Fibroblast of the aortic adventitia (primary cell): ENCODE measurements at regions not wholly inside any gene's neighbourhood (a gene's known extent, or its start where the extent isn't known, plus 50 kb on each side); places are given as distances from the start of the nearest gene placed in this dataset.

Experiments used
- DNase-seq: peaks from one replicate; pipeline ENCODE4 v3.0.0-alpha.2; 2010; ENCODE audit warnings: low read depth
- H3K4me3 ChIP-seq: 2 replicates; pipeline ENCODE4 v1.5.1; 2011; ENCODE audit warnings: low read depth, mild to moderate bottlenecking, control low read depth, low read length, moderate library complexity
- TF ChIP-seq, protein P1 (sequence below): IDR thresholded peaks from 2 replicates; pipeline ENCODE4 v1.5.1; 2011; ENCODE audit warnings: mild to moderate bottlenecking, low read length, control low read depth, inconsistent platforms; ENCODE audit not compliant: insufficient read depth

DNA sequence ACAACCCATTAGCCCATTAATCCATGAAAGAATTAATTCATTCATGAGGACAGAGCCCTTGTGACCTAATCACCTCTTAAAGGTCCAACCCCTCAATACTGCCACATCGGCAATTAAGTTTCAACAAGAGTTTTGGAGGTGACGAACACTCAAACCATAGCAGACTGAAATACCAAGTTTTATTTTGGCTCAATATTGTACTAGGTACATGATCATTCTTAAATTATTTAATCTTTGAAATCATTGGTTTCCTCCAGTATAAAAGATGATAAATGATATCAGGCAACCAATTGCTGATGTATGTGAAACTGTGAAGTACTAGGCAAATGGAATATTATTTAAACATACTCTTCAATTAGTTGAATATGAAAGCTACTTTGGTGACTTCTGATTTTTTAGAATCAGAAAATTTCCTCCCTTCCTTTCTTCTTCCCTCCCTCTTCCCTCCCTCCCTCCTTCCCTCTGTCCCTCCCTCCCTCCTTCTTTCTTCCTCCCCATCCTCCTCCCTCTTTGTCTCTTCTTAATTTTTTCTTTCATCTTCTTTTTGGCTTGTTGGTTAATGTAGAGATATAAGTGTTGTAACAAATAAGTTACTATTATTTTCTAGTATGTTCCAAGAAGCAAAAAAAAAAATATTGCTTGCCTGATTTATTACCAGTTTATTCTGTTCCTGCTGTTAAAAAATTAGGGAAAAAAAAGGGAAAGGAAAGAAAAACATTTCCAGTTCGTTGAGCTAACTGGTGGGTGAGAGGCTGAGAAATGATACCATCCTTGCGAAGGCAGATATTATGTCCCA lies 233.9 kb upstream of the ZNF217 start:
- TF ChIP-seq, protein P1, sequence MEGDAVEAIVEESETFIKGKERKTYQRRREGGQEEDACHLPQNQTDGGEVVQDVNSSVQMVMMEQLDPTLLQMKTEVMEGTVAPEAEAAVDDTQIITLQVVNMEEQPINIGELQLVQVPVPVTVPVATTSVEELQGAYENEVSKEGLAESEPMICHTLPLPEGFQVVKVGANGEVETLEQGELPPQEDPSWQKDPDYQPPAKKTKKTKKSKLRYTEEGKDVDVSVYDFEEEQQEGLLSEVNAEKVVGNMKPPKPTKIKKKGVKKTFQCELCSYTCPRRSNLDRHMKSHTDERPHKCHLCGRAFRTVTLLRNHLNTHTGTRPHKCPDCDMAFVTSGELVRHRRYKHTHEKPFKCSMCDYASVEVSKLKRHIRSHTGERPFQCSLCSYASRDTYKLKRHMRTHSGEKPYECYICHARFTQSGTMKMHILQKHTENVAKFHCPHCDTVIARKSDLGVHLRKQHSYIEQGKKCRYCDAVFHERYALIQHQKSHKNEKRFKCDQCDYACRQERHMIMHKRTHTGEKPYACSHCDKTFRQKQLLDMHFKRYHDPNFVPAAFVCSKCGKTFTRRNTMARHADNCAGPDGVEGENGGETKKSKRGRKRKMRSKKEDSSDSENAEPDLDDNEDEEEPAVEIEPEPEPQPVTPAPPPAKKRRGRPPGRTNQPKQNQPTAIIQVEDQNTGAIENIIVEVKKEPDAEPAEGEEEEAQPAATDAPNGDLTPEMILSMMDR: no peak
- peak overlapping the region; percentile 53 for H3K4me3 ChIP-seq
- DNase-seq: no peak

DNA sequence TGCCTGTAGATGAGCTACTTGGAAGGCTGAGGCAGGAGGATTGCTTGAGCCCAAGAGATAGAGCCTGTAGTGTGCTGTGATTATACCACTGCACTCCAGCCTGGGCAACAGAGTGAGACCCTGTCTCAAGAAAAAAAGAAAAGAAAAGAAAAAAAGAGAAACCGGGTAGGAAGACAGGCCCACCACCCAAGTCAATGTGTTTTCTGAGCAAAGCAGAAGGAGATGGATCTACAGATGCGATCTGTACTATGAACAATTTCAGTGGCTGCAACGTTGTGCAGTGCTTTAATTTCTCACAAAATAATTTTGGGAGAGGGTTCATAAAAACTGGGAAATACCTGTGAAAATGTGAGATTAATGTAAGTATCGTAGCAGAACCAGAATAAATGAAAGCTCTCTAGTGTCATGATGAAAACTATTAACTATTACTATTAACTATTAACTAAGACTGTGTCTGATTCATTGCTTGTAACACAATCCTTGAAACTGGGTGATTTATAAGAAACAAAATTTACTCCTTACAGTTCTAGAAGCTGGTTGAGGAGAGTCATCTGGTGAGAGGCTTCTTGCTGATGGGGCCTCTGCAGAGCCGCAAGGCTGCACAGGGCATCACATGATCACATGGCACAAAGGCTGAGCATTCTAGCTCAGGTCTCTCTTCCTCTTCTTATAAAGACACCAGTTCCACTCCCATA lies 233.1 kb upstream of the ZNF217 start:
- TF ChIP-seq, protein P1: no peak
- H3K4me3 ChIP-seq: no peak overlapping the region
- DNase-seq: no peak

DNA sequence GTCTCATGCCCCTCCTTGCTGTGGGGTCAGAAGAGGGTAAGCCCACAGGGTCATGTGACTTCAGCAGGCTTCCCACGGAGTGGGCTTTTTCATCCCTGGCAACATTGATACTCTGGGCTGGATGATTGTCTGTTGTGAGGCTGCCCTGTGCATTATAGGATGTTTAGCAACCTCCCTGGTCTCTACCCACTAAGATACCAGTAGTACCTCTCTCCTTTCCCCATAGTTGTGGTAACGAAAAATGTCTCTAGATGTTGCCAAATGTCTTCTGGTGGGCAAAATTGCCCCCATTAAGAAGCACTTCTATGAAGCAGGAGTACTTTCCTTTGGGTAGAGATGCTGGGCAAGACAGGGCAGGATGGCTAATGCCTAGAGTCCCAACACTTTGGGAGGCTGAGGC lies 232.5 kb upstream of the ZNF217 start:
- H3K4me3 ChIP-seq: no peak overlapping the region
- no peak for DNase-seq
- TF ChIP-seq, protein P1: no peak

DNA sequence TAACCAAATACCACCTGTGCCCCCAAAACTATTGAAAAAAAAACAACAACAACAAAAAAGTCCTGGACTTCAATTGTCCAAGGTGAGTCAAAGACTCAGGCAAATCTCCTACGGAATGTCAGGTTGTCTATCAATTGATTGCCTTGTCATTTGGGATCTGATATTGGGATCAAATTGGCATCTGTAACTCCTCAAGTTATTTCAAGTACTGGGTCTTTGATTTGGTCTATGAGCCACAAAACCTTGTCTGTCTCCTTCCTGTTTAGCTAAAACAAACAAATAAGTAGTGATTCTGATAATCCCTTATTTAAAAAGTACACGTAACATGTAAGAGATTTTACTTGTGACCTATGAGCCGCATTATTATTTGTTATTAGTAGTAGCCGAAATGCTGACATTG lies 231.6 kb upstream of the ZNF217 start:
- no peak overlapping the region for H3K4me3 ChIP-seq
- TF ChIP-seq, protein P1: no peak
- no peak for DNase-seq

DNA sequence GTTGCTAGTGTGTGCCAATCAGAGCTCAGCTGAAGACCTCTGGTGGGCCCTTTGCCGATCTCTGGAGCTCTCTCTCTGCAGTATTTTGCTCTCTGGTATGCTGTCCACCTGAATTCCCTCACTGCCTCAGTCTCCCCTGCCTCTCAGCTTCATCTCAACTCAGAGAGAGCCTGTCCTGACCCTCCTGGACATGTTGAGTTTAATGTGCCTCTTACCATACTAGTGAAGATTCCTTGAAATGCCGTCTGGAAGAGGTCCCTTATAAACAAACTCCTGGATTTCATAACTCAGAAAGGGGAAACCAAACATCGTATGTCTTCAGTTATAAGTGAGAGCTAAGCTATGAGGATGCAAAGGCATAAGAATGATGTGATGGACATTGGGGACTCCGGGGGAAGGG lies 231.1 kb upstream of the ZNF217 start:
- DNase-seq: no peak
- H3K4me3 ChIP-seq: no peak overlapping the region
- TF ChIP-seq, protein P1: no peak

DNA sequence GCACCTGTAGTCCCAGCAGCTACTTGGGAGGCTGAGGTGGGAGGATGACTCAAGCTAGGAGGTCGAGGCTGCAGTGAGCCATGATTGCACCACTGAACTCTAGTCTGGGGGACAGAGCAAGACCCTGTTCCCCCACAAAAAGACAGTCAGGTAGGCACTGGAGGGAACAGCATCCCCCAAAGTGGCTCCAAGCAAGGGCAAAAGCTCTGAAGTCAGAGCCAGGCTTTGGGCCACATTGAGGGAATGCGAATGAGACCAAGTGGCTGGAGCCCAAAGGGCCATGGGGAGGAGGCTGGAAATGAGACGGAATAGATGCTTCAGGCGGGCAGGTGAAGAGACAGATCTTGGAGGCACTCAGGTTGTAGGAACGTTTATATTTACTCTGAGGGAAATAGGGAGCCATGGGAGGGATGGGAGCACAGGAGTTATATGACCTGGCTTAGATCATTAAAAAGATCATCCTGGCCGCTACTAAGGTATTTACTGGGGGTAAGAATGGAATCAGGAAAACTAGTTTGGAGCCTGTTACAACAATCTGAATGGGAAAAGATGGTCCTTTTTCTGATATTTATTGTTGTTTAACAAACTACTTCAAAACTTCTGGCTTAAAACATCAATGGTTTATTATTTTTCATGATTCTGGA lies 229.6 kb upstream of the ZNF217 start:
- DNase-seq: no peak
- TF ChIP-seq, protein P1: no peak
- no peak overlapping the region for H3K4me3 ChIP-seq
